ENCODE measurements at regions not wholly inside any gene's neighbourhood (a gene's known extent, or its start where the extent isn't known, plus 50 kb on each side); places are given as distances from the start of the nearest gene placed in this dataset.

DNA sequence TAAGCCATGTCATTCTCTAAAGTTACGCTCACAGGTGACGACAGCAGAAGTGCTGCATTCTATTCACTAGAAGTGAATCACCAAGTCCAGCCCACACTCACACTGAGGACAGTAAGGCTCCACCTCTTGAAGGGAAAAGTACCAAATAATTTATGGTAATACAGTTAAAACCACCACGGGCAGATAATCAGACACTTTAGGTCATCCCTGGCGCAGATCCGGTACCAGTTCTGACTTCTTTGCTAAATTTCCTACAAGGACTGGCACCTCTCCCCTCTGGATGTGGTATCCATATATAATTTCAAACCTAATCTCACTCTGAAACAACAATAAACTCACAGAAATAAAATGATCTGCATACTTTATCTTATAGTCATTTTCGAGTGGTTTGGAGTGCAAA lies 954.7 kb upstream of the GHITM start:
- no peaks in the 10 kb centered on the region for H3K9me3 ChIP-seq
- TF ChIP-seq POLR2AphosphoS5 (IDR thresholded peaks at IDR 0.05): no peak
- no peak for TF ChIP-seq POLR2A (IDR thresholded peaks at IDR 0.05)
- TF ChIP-seq CTCF (IDR thresholded peaks at IDR 0.05): no peak
- no peak for TF ChIP-seq EP300 (IDR thresholded peaks at IDR 0.05)
- no peak overlapping the region for H3K27ac ChIP-seq
- ATAC-seq: no peak
- no peak overlapping the region for H3K4me3 ChIP-seq
- no peaks in the 10 kb centered on the region for H3K36me3 ChIP-seq
- no peaks in the 10 kb centered on the region for H3K4me1 ChIP-seq
- no peaks in the 10 kb centered on the region for H3K27me3 ChIP-seq
- 87 to 96% methylated on average over 6 of the region's 6 CpGs for WGBS, 2 donors (ENCODE audit: low coverage in 1 of 2)

DNA sequence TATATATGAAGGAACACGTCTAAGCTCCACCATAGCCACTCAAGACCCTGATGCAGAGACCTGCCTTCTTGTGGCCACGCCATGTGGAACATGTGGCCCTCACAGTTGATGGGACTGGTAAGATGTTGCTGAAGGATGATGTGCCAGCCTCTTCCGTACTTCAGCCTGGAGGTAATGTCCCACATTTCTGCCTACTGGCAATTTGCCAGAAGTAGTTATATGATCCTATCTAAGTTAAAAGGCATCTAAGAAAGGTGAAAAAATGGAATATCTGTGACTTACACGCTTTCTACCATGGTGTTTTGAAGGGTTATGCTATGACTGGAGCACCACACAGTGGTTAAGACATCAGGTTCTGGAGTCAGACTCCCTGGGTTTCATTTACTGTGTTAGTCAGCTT lies 948.7 kb upstream of the GHITM start:
- no peak overlapping the region for H3K4me3 ChIP-seq
- 86 to 92% methylated on average over 2 to 4 of the region's 4 CpGs for WGBS, 2 donors (ENCODE audit: low coverage in 1 of 2)
- H3K27ac ChIP-seq: no peak overlapping the region
- no peaks in the 10 kb centered on the region for H3K27me3 ChIP-seq
- ATAC-seq: no peak
- H3K4me1 ChIP-seq: no peaks in the 10 kb centered on the region
- no peaks in the 10 kb centered on the region for H3K9me3 ChIP-seq
- no peak for TF ChIP-seq POLR2AphosphoS5 (IDR thresholded peaks at IDR 0.05)
- no peaks in the 10 kb centered on the region for H3K36me3 ChIP-seq

DNA sequence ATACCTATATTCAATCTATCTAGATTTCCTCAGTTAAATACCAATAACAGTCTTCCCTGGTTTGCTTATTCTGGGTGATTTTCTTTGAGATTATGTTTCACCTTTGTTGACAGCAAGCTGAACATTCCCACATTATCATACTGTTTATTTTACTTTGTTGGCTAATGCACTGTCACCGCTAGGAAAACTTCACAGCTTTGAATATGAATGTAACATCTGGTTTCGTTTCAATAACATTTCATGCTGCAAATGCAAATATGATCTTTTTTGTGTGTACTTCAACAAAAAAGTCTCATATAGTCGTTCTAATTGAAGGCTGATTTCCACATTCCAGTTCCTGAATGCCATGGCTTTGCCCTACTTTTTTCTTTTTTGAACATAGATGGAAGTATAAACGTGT lies 946.3 kb upstream of the GHITM start:
- TF ChIP-seq POLR2AphosphoS5 (IDR thresholded peaks at IDR 0.05) (no peak), EP300 (IDR thresholded peaks at IDR 0.05) (no peak), CTCF (IDR thresholded peaks at IDR 0.05) (no peak), POLR2A (IDR thresholded peaks at IDR 0.05) (no peak)
- no peak overlapping the region for H3K4me3 ChIP-seq
- no peaks in the 10 kb centered on the region for H3K4me1 ChIP-seq
- no peak overlapping the region for H3K27ac ChIP-seq
- no peak for ATAC-seq
- 16 to 25% methylated on average over 4 of the region's 4 CpGs for WGBS, 2 donors (ENCODE audit: low coverage in 1 of 2)
- H3K27me3 ChIP-seq: no peaks in the 10 kb centered on the region
- no peaks in the 10 kb centered on the region for H3K36me3 ChIP-seq
- no peaks in the 10 kb centered on the region for H3K9me3 ChIP-seq

DNA sequence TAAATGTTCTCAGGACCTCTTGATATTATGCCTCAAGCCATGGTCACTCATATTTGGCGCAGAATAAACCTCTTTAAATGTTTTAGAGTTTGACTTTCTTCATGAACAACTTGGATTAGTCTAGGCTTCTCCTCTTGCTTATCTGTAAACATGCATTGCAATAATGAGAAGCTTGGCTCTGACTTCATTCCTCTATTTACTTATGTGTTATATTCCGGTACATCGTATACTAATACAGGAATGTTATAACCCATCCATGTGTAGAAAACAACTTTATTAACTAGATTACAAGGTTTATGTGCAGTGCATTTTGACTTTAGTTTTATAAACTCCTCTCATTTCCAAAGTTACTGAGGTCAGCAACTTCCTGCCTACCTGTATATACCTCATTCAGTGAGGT lies 944.3 kb upstream of the GHITM start:
- H3K4me1 ChIP-seq: no peaks in the 10 kb centered on the region
- no peaks in the 10 kb centered on the region for H3K36me3 ChIP-seq
- no peak for ATAC-seq
- TF ChIP-seq POLR2A (IDR thresholded peaks at IDR 0.05) (no peak), POLR2AphosphoS5 (IDR thresholded peaks at IDR 0.05) (no peak), EP300 (IDR thresholded peaks at IDR 0.05) (no peak), CTCF (IDR thresholded peaks at IDR 0.05) (no peak)
- H3K4me3 ChIP-seq: no peak overlapping the region
- 90 to 91% methylated on average over 3 of the region's 3 CpGs for WGBS, 2 donors (ENCODE audit: low coverage in 1 of 2)
- H3K27me3 ChIP-seq: no peaks in the 10 kb centered on the region
- no peaks in the 10 kb centered on the region for H3K9me3 ChIP-seq
- H3K27ac ChIP-seq: no peak overlapping the region

DNA sequence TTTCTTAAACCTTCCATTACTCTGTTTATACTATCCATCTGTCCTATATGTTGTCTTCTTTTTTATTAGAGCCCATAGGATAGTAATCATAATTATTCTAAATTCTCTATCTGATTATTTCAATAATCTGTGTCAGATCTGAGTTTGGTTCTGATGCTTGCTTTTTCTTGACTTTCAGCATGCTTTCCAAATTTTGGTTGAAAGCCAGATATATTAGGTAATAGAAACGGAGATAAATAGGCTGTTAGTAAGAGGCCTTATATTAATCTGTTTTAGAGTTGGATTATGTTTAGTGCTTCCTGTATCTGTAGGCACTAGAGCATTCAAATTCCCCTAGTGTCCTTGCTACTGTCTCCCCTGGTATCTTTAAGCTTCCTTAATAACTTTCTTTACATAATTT lies 939.9 kb upstream of the GHITM start:
- no peaks in the 10 kb centered on the region for H3K36me3 ChIP-seq
- 13 to 27% methylated on average over 1 of the region's 1 CpG for WGBS, 2 donors (ENCODE audit: low coverage in 1 of 2)
- no peaks in the 10 kb centered on the region for H3K4me1 ChIP-seq
- no peak for TF ChIP-seq EP300 (IDR thresholded peaks at IDR 0.05)
- TF ChIP-seq CTCF (IDR thresholded peaks at IDR 0.05): no peak
- no peak for TF ChIP-seq POLR2A (IDR thresholded peaks at IDR 0.05)
- TF ChIP-seq POLR2AphosphoS5 (IDR thresholded peaks at IDR 0.05): no peak
- ATAC-seq: no peak
- peaks cover 0 to 16% (median 0%) of the 10 kb centered on the region in 3 donors for H3K9me3 ChIP-seq
- no peaks in the 10 kb centered on the region for H3K27me3 ChIP-seq
- H3K4me3 ChIP-seq: no peak overlapping the region
- H3K27ac ChIP-seq: no peak overlapping the region
